ENCODE measurements at regions not wholly inside any gene's neighbourhood (a gene's known extent, or its start where the extent isn't known, plus 50 kb on each side); places are given as distances from the start of the nearest gene placed in this dataset.
"Not testable (repeated sequence)": the region's sequence is repeated elsewhere in the genome, so short reads cannot be mapped to it uniquely, and the experiment has no call there.

- H3K4me1 ChIP-seq (ENCODE audit: control insufficient read depth in 1 of 2, insufficient read depth in 2 of 2, low read length in 2 of 2), result no peaks in the 10 kb centered on the region
- no peaks in the 10 kb centered on the region for H3K9me3 ChIP-seq (ENCODE audit: control insufficient read depth in 1 of 2, insufficient read depth in 1 of 2, low read depth in 1 of 2, low read length in 2 of 2)
- ChIA-PET RAD21 (ENCODE audit: low non-redundant PET in 1 of 2, low total read pairs in 2 of 2, uncharacterized antibody in 2 of 2, unreplicated experiment in 2 of 2) (no interaction called here), CTCF (no interaction called here), POLR2A (no interaction called here)
- no peak overlapping the region for H2AFZ ChIP-seq (ENCODE audit: low read depth, low read length, poor library complexity, severe bottlenecking)
- H3K27me3 ChIP-seq (ENCODE audit: insufficient read depth, low read length), result no peaks in the 10 kb centered on the region
- no peak overlapping the region for H3K27ac ChIP-seq (ENCODE audit: low read depth, low read length)
- no TSS peak for BruUV-seq (replicated peaks)
- no peak for DNase-seq (ENCODE audit: low read depth, low spot score)
- no peaks in the 10 kb centered on the region for H3K9me2 ChIP-seq (ENCODE audit: insufficient read depth)
- TF ChIP-seq JUND (IDR thresholded peaks at IDR 0.05) (no peak), FOSL1 (IDR thresholded peaks at IDR 0.05; ENCODE audit: low read depth) (no peak), SRF (IDR thresholded peaks at IDR 0.05; ENCODE audit: low read depth) (no peak), SIN3A (IDR thresholded peaks at IDR 0.05; ENCODE audit: low read depth) (no peak), ZFX (IDR thresholded peaks at IDR 0.05) (no peak), POLR2AphosphoS5 (IDR thresholded peaks at IDR 0.05; ENCODE audit: low read depth, low read length) (no peak), YY1 (IDR thresholded peaks at IDR 0.05; ENCODE audit: extremely low read depth, insufficient replicate concordance, low read depth, low read length) (no peak), SP1 (IDR thresholded peaks at IDR 0.05; ENCODE audit: low read depth) (no peak), CEBPB (IDR thresholded peaks at IDR 0.05; ENCODE audit: low read depth) (no peak), ELF1 (IDR thresholded peaks at IDR 0.05; ENCODE audit: borderline replicate concordance, low read depth) (no peak), EGR1 (IDR thresholded peaks at IDR 0.05; ENCODE audit: low read depth) (no peak), ZNF274 (IDR thresholded peaks at IDR 0.05; ENCODE audit: low read depth, low read length) (no peak), EZH2 (IDR thresholded peaks at IDR 0.05) (no peak), EZH2phosphoT487 (IDR thresholded peaks at IDR 0.05; ENCODE audit: borderline replicate concordance) (no peak), RAD21 (IDR thresholded peaks at IDR 0.05; ENCODE audit: low read depth) (no peak)
- TF ChIP-seq, protein P1, sequence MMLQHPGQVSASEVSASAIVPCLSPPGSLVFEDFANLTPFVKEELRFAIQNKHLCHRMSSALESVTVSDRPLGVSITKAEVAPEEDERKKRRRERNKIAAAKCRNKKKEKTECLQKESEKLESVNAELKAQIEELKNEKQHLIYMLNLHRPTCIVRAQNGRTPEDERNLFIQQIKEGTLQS (IDR thresholded peaks at IDR 0.05), result no peak
- TF ChIP-seq, protein P2, sequence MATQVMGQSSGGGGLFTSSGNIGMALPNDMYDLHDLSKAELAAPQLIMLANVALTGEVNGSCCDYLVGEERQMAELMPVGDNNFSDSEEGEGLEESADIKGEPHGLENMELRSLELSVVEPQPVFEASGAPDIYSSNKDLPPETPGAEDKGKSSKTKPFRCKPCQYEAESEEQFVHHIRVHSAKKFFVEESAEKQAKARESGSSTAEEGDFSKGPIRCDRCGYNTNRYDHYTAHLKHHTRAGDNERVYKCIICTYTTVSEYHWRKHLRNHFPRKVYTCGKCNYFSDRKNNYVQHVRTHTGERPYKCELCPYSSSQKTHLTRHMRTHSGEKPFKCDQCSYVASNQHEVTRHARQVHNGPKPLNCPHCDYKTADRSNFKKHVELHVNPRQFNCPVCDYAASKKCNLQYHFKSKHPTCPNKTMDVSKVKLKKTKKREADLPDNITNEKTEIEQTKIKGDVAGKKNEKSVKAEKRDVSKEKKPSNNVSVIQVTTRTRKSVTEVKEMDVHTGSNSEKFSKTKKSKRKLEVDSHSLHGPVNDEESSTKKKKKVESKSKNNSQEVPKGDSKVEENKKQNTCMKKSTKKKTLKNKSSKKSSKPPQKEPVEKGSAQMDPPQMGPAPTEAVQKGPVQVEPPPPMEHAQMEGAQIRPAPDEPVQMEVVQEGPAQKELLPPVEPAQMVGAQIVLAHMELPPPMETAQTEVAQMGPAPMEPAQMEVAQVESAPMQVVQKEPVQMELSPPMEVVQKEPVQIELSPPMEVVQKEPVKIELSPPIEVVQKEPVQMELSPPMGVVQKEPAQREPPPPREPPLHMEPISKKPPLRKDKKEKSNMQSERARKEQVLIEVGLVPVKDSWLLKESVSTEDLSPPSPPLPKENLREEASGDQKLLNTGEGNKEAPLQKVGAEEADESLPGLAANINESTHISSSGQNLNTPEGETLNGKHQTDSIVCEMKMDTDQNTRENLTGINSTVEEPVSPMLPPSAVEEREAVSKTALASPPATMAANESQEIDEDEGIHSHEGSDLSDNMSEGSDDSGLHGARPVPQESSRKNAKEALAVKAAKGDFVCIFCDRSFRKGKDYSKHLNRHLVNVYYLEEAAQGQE (IDR thresholded peaks at IDR 0.05; ENCODE audit: low read depth), result no peak
- TF ChIP-seq, protein P3, sequence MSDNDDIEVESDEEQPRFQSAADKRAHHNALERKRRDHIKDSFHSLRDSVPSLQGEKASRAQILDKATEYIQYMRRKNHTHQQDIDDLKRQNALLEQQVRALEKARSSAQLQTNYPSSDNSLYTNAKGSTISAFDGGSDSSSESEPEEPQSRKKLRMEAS (IDR thresholded peaks at IDR 0.05), result no peak
- intact Hi-C loops (cut with micrococcal nuclease), result no loop called here
- H4K20me1 ChIP-seq (ENCODE audit: insufficient read depth), result no peaks in the 10 kb centered on the region
- no peak overlapping the region for H3K9ac ChIP-seq (ENCODE audit: low read length)
- no peaks in the 10 kb centered on the region for H3K79me2 ChIP-seq (ENCODE audit: insufficient read depth, low read length)
- no peaks in the 10 kb centered on the region for H3K36me3 ChIP-seq (ENCODE audit: control insufficient read depth in 1 of 2, insufficient read depth in 2 of 2, low read length in 2 of 2)
- ATAC-seq, result no peak
- no peak overlapping the region for H3K4me3 ChIP-seq (replicated peaks in 1 of 2; ENCODE audit: low read depth in 1 of 2, low read length in 2 of 2)
- H3K4me2 ChIP-seq (ENCODE audit: low read length), result no peak overlapping the region
These were observed 374.2 kb upstream of the F9 start for GRCh38 chrX:139156356-139156755.

DNA sequence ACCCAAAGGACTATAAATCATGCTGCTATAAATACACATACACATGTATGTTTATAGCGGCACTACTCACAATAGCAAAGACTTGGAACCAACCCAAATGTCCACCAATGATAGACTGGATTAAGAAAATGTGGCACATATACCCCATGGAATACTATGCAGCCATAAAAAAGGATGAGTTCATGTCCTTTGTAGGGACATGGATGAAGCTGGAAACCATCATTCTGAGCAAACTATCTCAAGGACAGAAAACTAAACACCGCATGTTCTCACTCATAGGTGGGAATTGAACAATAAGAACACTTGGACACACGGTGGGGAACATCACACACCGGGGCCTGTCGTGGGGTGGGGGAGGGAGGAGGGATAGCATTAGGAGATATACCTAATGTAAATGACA is 383.9 kb upstream of the F9 start:
- ATAC-seq; H3K9me2 ChIP-seq (ENCODE audit: insufficient read depth); H4K20me1 ChIP-seq (ENCODE audit: insufficient read depth); BruUV-seq (replicated peaks); RAD21 ChIA-PET (ENCODE audit: low non-redundant PET in 1 of 2, low total read pairs in 2 of 2, uncharacterized antibody in 2 of 2, unreplicated experiment in 2 of 2); CTCF ChIA-PET; H3K4me1 ChIP-seq (ENCODE audit: control insufficient read depth in 1 of 2, insufficient read depth in 2 of 2, low read length in 2 of 2); DNase-seq (ENCODE audit: low read depth, low spot score); H2AFZ ChIP-seq (ENCODE audit: low read depth, low read length, poor library complexity, severe bottlenecking); H3K79me2 ChIP-seq (ENCODE audit: insufficient read depth, low read length); H3K27ac ChIP-seq (ENCODE audit: low read depth, low read length); H3K4me3 ChIP-seq (replicated peaks in 1 of 2; ENCODE audit: low read depth in 1 of 2, low read length in 2 of 2); H3K36me3 ChIP-seq (ENCODE audit: control insufficient read depth in 1 of 2, insufficient read depth in 2 of 2, low read length in 2 of 2); H3K27me3 ChIP-seq (ENCODE audit: insufficient read depth, low read length); H3K4me2 ChIP-seq (ENCODE audit: low read length); intact Hi-C loops (cut with micrococcal nuclease); H3K9me3 ChIP-seq (ENCODE audit: control insufficient read depth in 1 of 2, insufficient read depth in 1 of 2, low read depth in 1 of 2, low read length in 2 of 2); H3K9ac ChIP-seq (ENCODE audit: low read length); POLR2A ChIA-PET: not testable (repeated sequence)

Measured in HCT116 (cell line).